H1 (cell line): ENCODE measurements at regions not wholly inside any gene's neighbourhood (a gene's known extent, or its start where the extent isn't known, plus 50 kb on each side); places are given as distances from the start of the nearest gene placed in this dataset.
A peak's percentile ranks its signal among the peaks of the same experiment; 100 is the strongest.

Experiments
- CTCF ChIA-PET: fragments of 300-600 bp; sonication (Branson Sonifier 250); formaldehyde crosslinking; loops from one replicate; lab custom pipeline; 2021; ENCODE audit not compliant: partially characterized antibody; lab: Charles Lee
- POLR2A ChIA-PET: fragments of 300-600 bp; sonication (Branson Sonifier 250); formaldehyde crosslinking; loops from one replicate; lab custom pipeline; 2021; ENCODE audit warnings: inconsistent platforms; ENCODE audit not compliant: partially characterized antibody; lab: Charles Lee
- DNase-seq, 2 experiments: peaks; one replicate each; pipeline versions ENCODE4 v3.0.0 to v3.0.0-alpha.2; 2010 to 2022; ENCODE audit warnings: low spot score in 2 of 2, low read depth in 1 of 2, mixed read lengths in 1 of 2
- FAIRE-seq: peaks from 2 replicates; lab custom pipeline; 2011; peaks lifted over from hg19 to GRCh38; lab: Jason Lieb, UNC
- H2AFZ ChIP-seq: 2 replicates; pipeline ENCODE4 v1.8.1; 2012; ENCODE audit warnings: low read length, inconsistent platforms
- H2AK5ac ChIP-seq: 2 replicates; pipeline ENCODE4 v1.6.1; 2013; ENCODE audit warnings: low read depth, low read length
- H2BK120ac ChIP-seq: replicated peaks from 2 replicates; pipeline ENCODE3; 2013; ENCODE audit warnings: low read depth, low read length, inconsistent platforms
- H2BK12ac ChIP-seq: 2 replicates; pipeline ENCODE4 v1.6.1; 2013; ENCODE audit warnings: low read depth, low read length
- H2BK15ac ChIP-seq: 2 replicates; pipeline ENCODE4 v1.6.1; 2013; ENCODE audit warnings: low read length
- H2BK20ac ChIP-seq: 2 replicates; pipeline ENCODE4 v1.6.1; 2013; ENCODE audit warnings: low read length
- H2BK5ac ChIP-seq: 2 replicates; pipeline ENCODE4 v1.6.1; 2013; ENCODE audit warnings: low read depth, low read length
- H3K14ac ChIP-seq: 2 replicates; pipeline ENCODE4 v1.6.1; 2013; ENCODE audit warnings: inconsistent platforms; ENCODE audit not compliant: insufficient read length
- H3K18ac ChIP-seq: 2 replicates; pipeline ENCODE4 v1.6.1; 2013; ENCODE audit warnings: low read length; ENCODE audit errors: extremely low read depth
- H3K23ac ChIP-seq: 2 replicates; pipeline ENCODE4 v1.6.1; 2013; ENCODE audit warnings: inconsistent platforms; ENCODE audit not compliant: insufficient read length
- H3K23me2 ChIP-seq: 2 replicates; pipeline ENCODE4 v1.6.1; 2013; ENCODE audit warnings: low read depth, low read length
- H3K27ac ChIP-seq: 2 replicates; pipeline ENCODE4 v1.6.1; 2011; ENCODE audit warnings: low read depth, low read length, inconsistent platforms
- H3K27me3 ChIP-seq, 4 experiments: replicated peaks in 1 of 4; 1 replicate in 1 of 4; 2 replicates in 3 of 4; pipeline versions ENCODE4 v1.6.1 to v1.8.1; 2011 to 2013; ENCODE audit warnings: low read length in 3 of 4, mild to moderate bottlenecking in 3 of 4, inconsistent platforms in 2 of 4, mixed read lengths in 2 of 4, moderate library complexity in 1 of 4; ENCODE audit not compliant: control insufficient read depth in 3 of 4, insufficient read depth in 3 of 4; ENCODE audit errors: extremely low read depth in 1 of 4
- H3K36me3 ChIP-seq, 4 experiments: 2 replicates each; pipeline versions ENCODE4 v1.6.1 to v1.8.1; 2011 to 2013; ENCODE audit warnings: mild to moderate bottlenecking in 4 of 4, low read length in 3 of 4, moderate library complexity in 2 of 4, control low read depth in 1 of 4, inconsistent platforms in 1 of 4; ENCODE audit not compliant: insufficient read depth in 4 of 4, control insufficient read depth in 2 of 4
- H3K4ac ChIP-seq: replicated peaks from 2 replicates; pipeline ENCODE3; 2013; ENCODE audit warnings: low read length, low read depth, mixed read lengths, inconsistent platforms; ENCODE audit not compliant: insufficient read length
- H3K4me1 ChIP-seq, 4 experiments: replicated peaks in 1 of 4; 1 replicate in 1 of 4; 2 replicates in 3 of 4; pipeline versions ENCODE4 v1.6.1 to v1.8.1; 2011 to 2013; ENCODE audit warnings: low read length in 3 of 4, inconsistent platforms in 2 of 4, mixed read lengths in 1 of 4; ENCODE audit not compliant: insufficient read depth in 4 of 4, control insufficient read depth in 3 of 4
- H3K4me2 ChIP-seq, 2 experiments: 2 replicates each; pipeline versions ENCODE4 v1.6.1 to v1.8.1; 2011 to 2013; ENCODE audit warnings: low read depth in 2 of 2, low read length in 2 of 2, control low read depth in 1 of 2, inconsistent platforms in 1 of 2, mild to moderate bottlenecking in 1 of 2; ENCODE audit not compliant: insufficient read depth in 1 of 2
- H3K4me3 ChIP-seq, 4 experiments: fragments of 200-600, 300-600 bp in 1 of 4; sonication (generic), shearing (Covaris generic), sonication (Bioruptor Twin) in 1 of 4; 2 replicates each; pipeline versions ENCODE4 v1.5.1 to v1.8.1; 2011 to 2016; ENCODE audit warnings: low read length in 4 of 4, low read depth in 3 of 4, control low read depth in 2 of 4, inconsistent platforms in 2 of 4, mild to moderate bottlenecking in 2 of 4, mixed read lengths in 1 of 4, moderate library complexity in 1 of 4; ENCODE audit not compliant: insufficient read depth in 2 of 4; ENCODE audit errors: extremely low read depth in 1 of 4
- H3K56ac ChIP-seq: replicated peaks from 2 replicates; pipeline ENCODE3; 2013; ENCODE audit warnings: low read depth, mild to moderate bottlenecking, mixed read lengths, low read length, inconsistent platforms; ENCODE audit not compliant: insufficient read length
- H3K79me1 ChIP-seq: 2 replicates; pipeline ENCODE4 v1.6.1; 2013; ENCODE audit warnings: low read depth, low read length, control low read depth
- H3K79me2 ChIP-seq, 2 experiments: 2 replicates each; pipeline versions ENCODE4 v1.6.1 to v1.8.1; 2012 to 2013; ENCODE audit warnings: low read length in 2 of 2, mild to moderate bottlenecking in 2 of 2, inconsistent platforms in 1 of 2; ENCODE audit not compliant: insufficient read depth in 2 of 2, control insufficient read depth in 1 of 2
- H3K9ac ChIP-seq, 4 experiments: replicated peaks in 1 of 4; 1 replicate in 1 of 4; 2 replicates in 3 of 4; pipeline versions ENCODE4 v1.6.1 to v1.8.1; 2011 to 2013; ENCODE audit warnings: low read depth in 3 of 4, low read length in 3 of 4, control low read depth in 2 of 4, mild to moderate bottlenecking in 2 of 4, moderate library complexity in 2 of 4, inconsistent platforms in 1 of 4; ENCODE audit errors: extremely low read depth in 1 of 4
- H3K9me3 ChIP-seq, 2 experiments: 2 replicates each; pipeline versions ENCODE4 v1.6.1 to v1.8.1; 2012 to 2013; ENCODE audit warnings: mild to moderate bottlenecking in 2 of 2, moderate library complexity in 2 of 2, control low read depth in 1 of 2, inconsistent platforms in 1 of 2, low read depth in 1 of 2, low read length in 1 of 2, mixed read lengths in 1 of 2; ENCODE audit not compliant: insufficient read depth in 2 of 2
- H4K20me1 ChIP-seq, 2 experiments: replicated peaks in 1 of 2; 2 replicates each; pipeline versions ENCODE3 to v1.8.1; 2011 to 2013; ENCODE audit warnings: inconsistent platforms in 2 of 2, low read length in 2 of 2, mild to moderate bottlenecking in 1 of 2; ENCODE audit not compliant: insufficient read depth in 2 of 2, control insufficient read depth in 1 of 2
- H4K5ac ChIP-seq: 2 replicates; pipeline ENCODE4 v1.6.1; 2013; ENCODE audit warnings: low read length, low read depth, mixed read lengths, inconsistent platforms; ENCODE audit not compliant: insufficient read length
- H4K8ac ChIP-seq: 2 replicates; pipeline ENCODE4 v1.8.0; 2013; ENCODE audit warnings: mild to moderate bottlenecking, moderate library complexity, low read length, inconsistent platforms; ENCODE audit not compliant: insufficient read depth; ENCODE audit errors: extremely low read depth
- H4K91ac ChIP-seq: replicated peaks from 2 replicates; pipeline ENCODE3; 2013; ENCODE audit warnings: low read length, mixed read lengths, inconsistent platforms; ENCODE audit not compliant: insufficient read length
- BACH1 ChIP-seq: IDR thresholded peaks from 2 replicates; pipeline ENCODE4 v1.6.1; 2012; ENCODE audit warnings: low read length, improper control_type of control experiment
- CEBPB ChIP-seq: IDR thresholded peaks from 2 replicates; pipeline ENCODE4 v1.6.1; 2012; ENCODE audit warnings: low read depth, low read length
- CHD2 ChIP-seq: IDR thresholded peaks from 2 replicates; pipeline ENCODE4 v1.6.1; 2012; ENCODE audit warnings: low read length, improper control_type of control experiment
- EGR1 ChIP-seq: IDR thresholded peaks from 2 replicates; pipeline ENCODE4 v1.6.1; 2011; ENCODE audit warnings: low read depth, low read length, borderline replicate concordance
- GABPA ChIP-seq: IDR thresholded peaks from 2 replicates; pipeline ENCODE4 v1.6.1; 2011; ENCODE audit warnings: mild to moderate bottlenecking, low read length, moderate library complexity, borderline replicate concordance; ENCODE audit not compliant: insufficient read depth
- KDM4A ChIP-seq: IDR thresholded peaks from one replicate; pipeline ENCODE4 v1.7.1; 2012; ENCODE audit warnings: low read depth, mild to moderate bottlenecking, moderate library complexity, low read length, inconsistent platforms; ENCODE audit not compliant: severe bottlenecking
- SP1 ChIP-seq: IDR thresholded peaks from 2 replicates; pipeline ENCODE4 v1.6.1; 2011; ENCODE audit warnings: low read depth, low read length
- SUZ12 ChIP-seq: fragments of 200-600 bp; sonication (generic); IDR thresholded peaks from 2 replicates; pipeline ENCODE4 v1.6.1; 2012; ENCODE audit warnings: mild to moderate bottlenecking, inconsistent platforms, low read length, moderate library complexity, mixed read lengths
- TAF1 ChIP-seq: IDR thresholded peaks from 2 replicates; pipeline ENCODE4 v1.6.1; 2011; ENCODE audit warnings: mild to moderate bottlenecking, low read depth, low read length
- TAF7 ChIP-seq: optimal IDR thresholded peaks from 2 replicates; pipeline ENCODE3; 2011; ENCODE audit warnings: low read depth, mild to moderate bottlenecking, inconsistent platforms, low read length, moderate library complexity, borderline replicate concordance
- USF2 ChIP-seq: IDR thresholded peaks from 2 replicates; pipeline ENCODE4 v1.6.1; 2011; ENCODE audit warnings: low read length, improper control_type of control experiment
- ZNF274 ChIP-seq: IDR thresholded peaks from 2 replicates; pipeline ENCODE4 v1.7.0; 2012; ENCODE audit warnings: low read length, borderline replicate concordance; ENCODE audit errors: extremely low read depth
- WGBS, 2 experiments: shearing (Covaris generic) in 1 of 2; methylation state at CpG; one replicate each; pipeline versions ENCODE4 v1.1.6 to v1.1.7; 2013 to 2015; ENCODE audit warnings: low lambda C conversion rate in 2 of 2, mixed read lengths in 2 of 2, inconsistent platforms in 1 of 2, low coverage in 1 of 2, missing lambda C conversion rate in 1 of 2; ENCODE audit not compliant: insufficient replicate concordance in 2 of 2, insufficient coverage in 1 of 2, insufficient read length in 1 of 2; ENCODE audit errors: extremely low coverage in 1 of 2, missing lambda C conversion rate in 1 of 2; 5-methylcytosine and 5-hydroxymethylcytosine counted together
- TF ChIP-seq, protein P1 (sequence below): IDR thresholded peaks from 2 replicates; pipeline ENCODE4 v1.6.1; 2012; ENCODE audit warnings: inconsistent platforms

- H3K27ac ChIP-seq, result no peak overlapping the region
- H3K4me3 ChIP-seq, result no peak overlapping the region
- ChIA-PET POLR2A (no interaction called here), CTCF (no interaction called here)
- peak overlapping the region; percentile 0; the same call in 1 of the 2 replicates for H2BK20ac ChIP-seq
- no peak overlapping the region for H2AFZ ChIP-seq
- no peak overlapping the region for H2BK5ac ChIP-seq
- H3K14ac ChIP-seq, result no peak overlapping the region
- H3K18ac ChIP-seq, result no peak overlapping the region
- no peak overlapping the region for H2BK12ac ChIP-seq
- H3K23me2 ChIP-seq, result no peaks in the 10 kb centered on the region
- H4K8ac ChIP-seq, result no peak overlapping the region
- no peak overlapping the region for H3K4ac ChIP-seq
- H3K4me2 ChIP-seq, result no peak overlapping the region
- H2BK15ac ChIP-seq, result no peak overlapping the region
- H3K27me3 ChIP-seq, result no peaks in the 10 kb centered on the region
- no peaks in the 10 kb centered on the region for H3K9me3 ChIP-seq
- no peak overlapping the region for H2AK5ac ChIP-seq
- H4K5ac ChIP-seq, result no peak overlapping the region
- H4K91ac ChIP-seq, result peak overlapping the region; percentile 32
- no peaks in the 10 kb centered on the region for H3K79me2 ChIP-seq
- no peak overlapping the region for H3K56ac ChIP-seq
- FAIRE-seq (no peak), DNase-seq (no peak)
- peaks cover 0 to 10% (median 3%) of the 10 kb centered on the region in 4 experiments; a peak in 4 of 7 replicates for H3K4me1 ChIP-seq
- no peak overlapping the region for H3K9ac ChIP-seq
- H2BK120ac ChIP-seq, result no peak overlapping the region
- no peaks in the 10 kb centered on the region for H4K20me1 ChIP-seq
- H3K23ac ChIP-seq, result no peak overlapping the region
- WGBS, 2 experiments, result 85% methylated on average over 5 of the region's 5 CpGs; no CpG with 5 or more reads in 1 of the 2 experiments
- H3K36me3 ChIP-seq, result no peaks in the 10 kb centered on the region
- H3K79me1 ChIP-seq, result no peaks in the 10 kb centered on the region
- TF ChIP-seq, protein P1, sequence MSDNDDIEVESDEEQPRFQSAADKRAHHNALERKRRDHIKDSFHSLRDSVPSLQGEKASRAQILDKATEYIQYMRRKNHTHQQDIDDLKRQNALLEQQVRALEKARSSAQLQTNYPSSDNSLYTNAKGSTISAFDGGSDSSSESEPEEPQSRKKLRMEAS, result no peak
- TF ChIP-seq TAF1 (no peak), EGR1 (no peak), ZNF274 (no peak), USF2 (no peak), TAF7 (no peak), KDM4A (no peak), SP1 (no peak), BACH1 (no peak), CHD2 (no peak), SUZ12 (no peak), CEBPB (no peak), GABPA (no peak)
These were observed 291.1 kb downstream of the HIVEP2 start for GRCh38 chr6:142653710-142654420.
